ENCODE measurements at regions not wholly inside any gene's neighbourhood (a gene's known extent, or its start where the extent isn't known, plus 50 kb on each side); places are given as distances from the start of the nearest gene placed in this dataset.

GRCh38 chr18:38329145-38329544 is 763.5 kb upstream of the CELF4 start:
- FAIRE-seq, result no peak

GRCh38 chr18:38322206-38322605 is 756.6 kb upstream of the CELF4 start:
- Histone ChIP-seq H3K9me3 (ENCODE audit: insufficient read depth, low read depth, low read length) (no peaks in the 10 kb centered on the region), H3K27me3 (ENCODE audit: insufficient read depth, low read length) (no peaks in the 10 kb centered on the region), H3K4me2 (ENCODE audit: low read length) (no peak overlapping the region), H3K79me2 (ENCODE audit: insufficient read depth, low read length) (no peaks in the 10 kb centered on the region), H3K4me1 (ENCODE audit: insufficient read depth, low read length) (no peaks in the 10 kb centered on the region), H3K4me3 (ENCODE audit: insufficient read depth, low read depth, low read length) (no peak overlapping the region), H3K9ac (ENCODE audit: low read length) (no peak overlapping the region), H3K27ac (ENCODE audit: low read depth, low read length) (no peak overlapping the region), H3K36me3 (ENCODE audit: insufficient read depth, low read length) (no peaks in the 10 kb centered on the region), H4K20me1 (ENCODE audit: insufficient read depth, low read length) (no peaks in the 10 kb centered on the region), H2AFZ (ENCODE audit: low read depth, low read length) (no peak overlapping the region)
- FAIRE-seq (no peak), DNase-seq (ENCODE audit: low read depth) (no peak)
- H3K9me3 Mint-ChIP-seq (ENCODE audit: unreplicated experiment), result peaks cover 7% of the 10 kb centered on the region
- TF ChIP-seq, protein P1, sequence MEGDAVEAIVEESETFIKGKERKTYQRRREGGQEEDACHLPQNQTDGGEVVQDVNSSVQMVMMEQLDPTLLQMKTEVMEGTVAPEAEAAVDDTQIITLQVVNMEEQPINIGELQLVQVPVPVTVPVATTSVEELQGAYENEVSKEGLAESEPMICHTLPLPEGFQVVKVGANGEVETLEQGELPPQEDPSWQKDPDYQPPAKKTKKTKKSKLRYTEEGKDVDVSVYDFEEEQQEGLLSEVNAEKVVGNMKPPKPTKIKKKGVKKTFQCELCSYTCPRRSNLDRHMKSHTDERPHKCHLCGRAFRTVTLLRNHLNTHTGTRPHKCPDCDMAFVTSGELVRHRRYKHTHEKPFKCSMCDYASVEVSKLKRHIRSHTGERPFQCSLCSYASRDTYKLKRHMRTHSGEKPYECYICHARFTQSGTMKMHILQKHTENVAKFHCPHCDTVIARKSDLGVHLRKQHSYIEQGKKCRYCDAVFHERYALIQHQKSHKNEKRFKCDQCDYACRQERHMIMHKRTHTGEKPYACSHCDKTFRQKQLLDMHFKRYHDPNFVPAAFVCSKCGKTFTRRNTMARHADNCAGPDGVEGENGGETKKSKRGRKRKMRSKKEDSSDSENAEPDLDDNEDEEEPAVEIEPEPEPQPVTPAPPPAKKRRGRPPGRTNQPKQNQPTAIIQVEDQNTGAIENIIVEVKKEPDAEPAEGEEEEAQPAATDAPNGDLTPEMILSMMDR (IDR thresholded peaks at IDR 0.05; ENCODE audit: insufficient read depth, low read depth, low read length), result no peak
- TF ChIP-seq EZH2 (IDR thresholded peaks at IDR 0.05; ENCODE audit: insufficient read depth, low read length), result no peak
- H3K36me3 Mint-ChIP-seq (ENCODE audit: low read depth, unreplicated experiment), result no peaks in the 10 kb centered on the region
- H3K4me1 Mint-ChIP-seq (ENCODE audit: low read depth, unreplicated experiment), result peaks cover 4% of the 10 kb centered on the region
- H3K4me3 Mint-ChIP-seq (ENCODE audit: unreplicated experiment), result no peak overlapping the region
- H3K27me3 Mint-ChIP-seq (ENCODE audit: low read depth, unreplicated experiment), result peaks cover 2% of the 10 kb centered on the region
- H3K27ac Mint-ChIP-seq (ENCODE audit: unreplicated experiment), result no peak overlapping the region

More at GRCh38 chr18:38329145-38329544, 763.5 kb upstream of the CELF4 start:
- no peak overlapping the region for H3K4me2 ChIP-seq (ENCODE audit: low read length)
- Mint-ChIP-seq H3K36me3 (ENCODE audit: low read depth, unreplicated experiment) (no peaks in the 10 kb centered on the region), H3K9me3 (ENCODE audit: unreplicated experiment) (peaks cover 3% of the 10 kb centered on the region), H3K27me3 (ENCODE audit: low read depth, unreplicated experiment) (peaks cover 2% of the 10 kb centered on the region), H3K27ac (ENCODE audit: unreplicated experiment) (no peak overlapping the region), H3K4me3 (ENCODE audit: unreplicated experiment) (no peak overlapping the region), H3K4me1 (ENCODE audit: low read depth, unreplicated experiment) (peaks cover 12% of the 10 kb centered on the region)
- peaks cover 2% of the 10 kb centered on the region for H3K9me3 ChIP-seq (ENCODE audit: insufficient read depth, low read depth, low read length)
- no peak overlapping the region for H2AFZ ChIP-seq (ENCODE audit: low read depth, low read length)
- H4K20me1 ChIP-seq (ENCODE audit: insufficient read depth, low read length), result no peaks in the 10 kb centered on the region
- no peaks in the 10 kb centered on the region for H3K36me3 ChIP-seq (ENCODE audit: insufficient read depth, low read length)
- no peaks in the 10 kb centered on the region for H3K4me1 ChIP-seq (ENCODE audit: insufficient read depth, low read length)
- TF ChIP-seq, protein P1 (IDR thresholded peaks at IDR 0.05; ENCODE audit: insufficient read depth, low read depth, low read length), result no peak
- no peak for TF ChIP-seq EZH2 (IDR thresholded peaks at IDR 0.05; ENCODE audit: insufficient read depth, low read length)
- H3K9ac ChIP-seq (ENCODE audit: low read length), result no peak overlapping the region
- no peak overlapping the region for H3K27ac ChIP-seq (ENCODE audit: low read depth, low read length)
- no peak for DNase-seq (ENCODE audit: low read depth)
- no peak overlapping the region for H3K4me3 ChIP-seq (ENCODE audit: insufficient read depth, low read depth, low read length)
- H3K79me2 ChIP-seq (ENCODE audit: insufficient read depth, low read length), result no peaks in the 10 kb centered on the region
- H3K27me3 ChIP-seq (ENCODE audit: insufficient read depth, low read length), result no peaks in the 10 kb centered on the region

GRCh38 chr18:38321262-38321661 is 755.7 kb upstream of the CELF4 start:
- FAIRE-seq (no peak), DNase-seq (ENCODE audit: low read depth) (no peak)
- no peaks in the 10 kb centered on the region for H3K36me3 ChIP-seq (ENCODE audit: insufficient read depth, low read length)
- no peaks in the 10 kb centered on the region for H3K27me3 ChIP-seq (ENCODE audit: insufficient read depth, low read length)
- H3K4me2 ChIP-seq (ENCODE audit: low read length), result no peak overlapping the region
- H3K4me1 Mint-ChIP-seq (ENCODE audit: low read depth, unreplicated experiment), result peaks cover 4% of the 10 kb centered on the region
- H3K9ac ChIP-seq (ENCODE audit: low read length), result no peak overlapping the region
- no peak overlapping the region for H2AFZ ChIP-seq (ENCODE audit: low read depth, low read length)
- TF ChIP-seq EZH2 (IDR thresholded peaks at IDR 0.05; ENCODE audit: insufficient read depth, low read length), result no peak
- TF ChIP-seq, protein P1 (IDR thresholded peaks at IDR 0.05; ENCODE audit: insufficient read depth, low read depth, low read length), result no peak
- no peak overlapping the region for H3K4me3 Mint-ChIP-seq (ENCODE audit: unreplicated experiment)
- H3K79me2 ChIP-seq (ENCODE audit: insufficient read depth, low read length), result no peaks in the 10 kb centered on the region
- peaks cover 7% of the 10 kb centered on the region for H3K9me3 Mint-ChIP-seq (ENCODE audit: unreplicated experiment)
- no peak overlapping the region for H3K27ac ChIP-seq (ENCODE audit: low read depth, low read length)
- H3K36me3 Mint-ChIP-seq (ENCODE audit: low read depth, unreplicated experiment), result no peaks in the 10 kb centered on the region
- H3K4me3 ChIP-seq (ENCODE audit: insufficient read depth, low read depth, low read length), result no peak overlapping the region
- H3K4me1 ChIP-seq (ENCODE audit: insufficient read depth, low read length), result no peaks in the 10 kb centered on the region
- no peaks in the 10 kb centered on the region for H3K9me3 ChIP-seq (ENCODE audit: insufficient read depth, low read depth, low read length)
- H3K27me3 Mint-ChIP-seq (ENCODE audit: low read depth, unreplicated experiment), result no peaks in the 10 kb centered on the region
- no peak overlapping the region for H3K27ac Mint-ChIP-seq (ENCODE audit: unreplicated experiment)
- H4K20me1 ChIP-seq (ENCODE audit: insufficient read depth, low read length), result no peaks in the 10 kb centered on the region
